HL-60 (cell line): ENCODE measurements at regions not wholly inside any gene's neighbourhood (a gene's known extent, or its start where the extent isn't known, plus 50 kb on each side); places are given as distances from the start of the nearest gene placed in this dataset.

ENCODE experiments used
- POLR2AphosphoS5 ChIP-seq: IDR thresholded peaks from 2 replicates; pipeline ENCODE4 v1.6.1; 2012; ENCODE audit warnings: low read depth
- SPI1 ChIP-seq: IDR thresholded peaks from 2 replicates; pipeline ENCODE4 v1.6.1; 2012; ENCODE audit warnings: low read depth, mild to moderate bottlenecking, borderline replicate concordance
- TF ChIP-seq, protein P1 (sequence below): IDR thresholded peaks from one replicate; pipeline ENCODE4 v1.5.1; 2011; ENCODE audit warnings: low read length, control low read depth, inconsistent platforms; ENCODE audit not compliant: insufficient read depth

- TF ChIP-seq, protein P1, sequence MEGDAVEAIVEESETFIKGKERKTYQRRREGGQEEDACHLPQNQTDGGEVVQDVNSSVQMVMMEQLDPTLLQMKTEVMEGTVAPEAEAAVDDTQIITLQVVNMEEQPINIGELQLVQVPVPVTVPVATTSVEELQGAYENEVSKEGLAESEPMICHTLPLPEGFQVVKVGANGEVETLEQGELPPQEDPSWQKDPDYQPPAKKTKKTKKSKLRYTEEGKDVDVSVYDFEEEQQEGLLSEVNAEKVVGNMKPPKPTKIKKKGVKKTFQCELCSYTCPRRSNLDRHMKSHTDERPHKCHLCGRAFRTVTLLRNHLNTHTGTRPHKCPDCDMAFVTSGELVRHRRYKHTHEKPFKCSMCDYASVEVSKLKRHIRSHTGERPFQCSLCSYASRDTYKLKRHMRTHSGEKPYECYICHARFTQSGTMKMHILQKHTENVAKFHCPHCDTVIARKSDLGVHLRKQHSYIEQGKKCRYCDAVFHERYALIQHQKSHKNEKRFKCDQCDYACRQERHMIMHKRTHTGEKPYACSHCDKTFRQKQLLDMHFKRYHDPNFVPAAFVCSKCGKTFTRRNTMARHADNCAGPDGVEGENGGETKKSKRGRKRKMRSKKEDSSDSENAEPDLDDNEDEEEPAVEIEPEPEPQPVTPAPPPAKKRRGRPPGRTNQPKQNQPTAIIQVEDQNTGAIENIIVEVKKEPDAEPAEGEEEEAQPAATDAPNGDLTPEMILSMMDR, result no peak
- TF ChIP-seq POLR2AphosphoS5, result no peak
- no peak for TF ChIP-seq SPI1
Measured at GRCh38 chr5:156051972-156052371, 275.0 kb upstream of the SGCD start.
